Panc1 (cell line): ENCODE measurements at regions not wholly inside any gene's neighbourhood (a gene's known extent, or its start where the extent isn't known, plus 50 kb on each side); places are given as distances from the start of the nearest gene placed in this dataset.

ENCODE experiments used
- POLR2AphosphoS5 ChIP-seq: IDR thresholded peaks from 2 replicates; pipeline ENCODE4 v1.6.1; 2012; ENCODE audit warnings: mild to moderate bottlenecking, low read depth, low read length, moderate library complexity
- TCF7L2 ChIP-seq: IDR thresholded peaks from 2 replicates; pipeline ENCODE4 v1.6.1; 2011; ENCODE audit warnings: mild to moderate bottlenecking, low read depth, low read length, inconsistent platforms
- TF ChIP-seq, protein P1 (sequence below): fragments of 450-650 bp; IDR thresholded peaks from 2 replicates; pipeline ENCODE4 v1.5.1; 2017; ENCODE audit warnings: mild to moderate bottlenecking

DNA sequence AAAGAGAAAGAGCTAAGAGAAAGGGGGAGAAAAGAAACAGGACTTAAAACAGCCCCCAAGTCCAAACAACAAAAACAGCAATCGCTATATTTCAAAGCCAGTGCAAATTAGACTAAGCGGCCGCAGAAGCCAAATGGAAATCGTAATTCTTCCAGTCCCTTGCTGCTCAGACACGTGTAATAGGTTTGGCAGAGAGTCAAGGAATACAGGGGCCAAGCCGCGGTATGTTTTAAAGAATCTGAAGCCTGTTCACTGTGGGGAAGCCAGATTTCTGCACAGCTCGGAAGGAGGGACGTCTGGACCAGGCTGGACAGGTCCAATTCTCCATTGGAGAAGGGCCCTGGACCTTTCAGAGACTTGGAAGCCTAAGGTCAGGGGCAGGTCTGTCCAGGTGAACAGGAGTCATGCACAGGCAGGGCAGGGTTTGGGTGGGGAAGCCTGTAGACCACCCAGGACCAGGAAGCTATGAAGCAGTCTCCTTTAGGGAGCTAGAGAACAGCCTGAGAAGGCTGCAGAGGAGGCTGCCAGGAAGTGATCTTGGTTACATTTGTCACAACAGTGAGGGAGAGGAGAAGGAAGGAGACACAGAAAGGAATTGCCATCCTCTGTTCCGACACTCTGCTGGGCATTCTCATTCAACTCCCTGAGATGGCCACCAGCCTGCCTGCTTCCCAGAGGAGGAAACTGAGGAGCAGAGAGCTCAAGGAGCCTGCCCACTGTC lies 265.5 kb upstream of the ISX start:
- TF ChIP-seq, protein P1, sequence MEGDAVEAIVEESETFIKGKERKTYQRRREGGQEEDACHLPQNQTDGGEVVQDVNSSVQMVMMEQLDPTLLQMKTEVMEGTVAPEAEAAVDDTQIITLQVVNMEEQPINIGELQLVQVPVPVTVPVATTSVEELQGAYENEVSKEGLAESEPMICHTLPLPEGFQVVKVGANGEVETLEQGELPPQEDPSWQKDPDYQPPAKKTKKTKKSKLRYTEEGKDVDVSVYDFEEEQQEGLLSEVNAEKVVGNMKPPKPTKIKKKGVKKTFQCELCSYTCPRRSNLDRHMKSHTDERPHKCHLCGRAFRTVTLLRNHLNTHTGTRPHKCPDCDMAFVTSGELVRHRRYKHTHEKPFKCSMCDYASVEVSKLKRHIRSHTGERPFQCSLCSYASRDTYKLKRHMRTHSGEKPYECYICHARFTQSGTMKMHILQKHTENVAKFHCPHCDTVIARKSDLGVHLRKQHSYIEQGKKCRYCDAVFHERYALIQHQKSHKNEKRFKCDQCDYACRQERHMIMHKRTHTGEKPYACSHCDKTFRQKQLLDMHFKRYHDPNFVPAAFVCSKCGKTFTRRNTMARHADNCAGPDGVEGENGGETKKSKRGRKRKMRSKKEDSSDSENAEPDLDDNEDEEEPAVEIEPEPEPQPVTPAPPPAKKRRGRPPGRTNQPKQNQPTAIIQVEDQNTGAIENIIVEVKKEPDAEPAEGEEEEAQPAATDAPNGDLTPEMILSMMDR = no peak
- TF ChIP-seq POLR2AphosphoS5 (no peak), TCF7L2 (no peak)
